ENCODE measurements at regions not wholly inside any gene's neighbourhood (a gene's known extent, or its start where the extent isn't known, plus 50 kb on each side); places are given as distances from the start of the nearest gene placed in this dataset.

- H3K27ac ChIP-seq = no peak overlapping the region
- H3K4me1 ChIP-seq (ENCODE audit: control insufficient read depth in 1 of 2, low read depth in 2 of 2) = no peaks in the 10 kb centered on the region
- no peak for ATAC-seq (ENCODE audit: insufficient number of reproducible peaks, low FRiP score, low read depth)
- DNase-seq (ENCODE audit: low spot score) = no peak
- no peak for TF ChIP-seq CTCF (IDR thresholded peaks at IDR 0.05)
- no peaks in the 10 kb centered on the region for H3K9me3 ChIP-seq
- no peaks in the 10 kb centered on the region for H3K27me3 ChIP-seq (replicated peaks; ENCODE audit: insufficient read depth)
- H3K36me3 ChIP-seq = no peaks in the 10 kb centered on the region
- H3K4me3 ChIP-seq = no peak overlapping the region
Observed at GRCh38 chr14:97582022-97582421, 784.8 kb downstream of the VRK1 start.

GRCh38 chr14:97584528-97584927, 787.3 kb downstream of the VRK1 start:
- Histone ChIP-seq H3K4me1 (ENCODE audit: control insufficient read depth in 1 of 2, low read depth in 2 of 2) (no peaks in the 10 kb centered on the region), H3K27ac (no peak overlapping the region), H3K27me3 (replicated peaks; ENCODE audit: insufficient read depth) (no peaks in the 10 kb centered on the region), H3K9me3 (no peaks in the 10 kb centered on the region), H3K36me3 (no peaks in the 10 kb centered on the region), H3K4me3 (no peak overlapping the region)
- no peak for ATAC-seq (ENCODE audit: insufficient number of reproducible peaks, low FRiP score, low read depth)
- no peak for DNase-seq (ENCODE audit: low spot score)
- no peak for TF ChIP-seq CTCF (IDR thresholded peaks at IDR 0.05)

GRCh38 chr14:97592341-97592980, 795.3 kb downstream of the VRK1 start:
- no peak for ATAC-seq (ENCODE audit: insufficient number of reproducible peaks, low FRiP score, low read depth)
- no peaks in the 10 kb centered on the region for H3K9me3 ChIP-seq

GRCh38 chr14:97594306-97594705, 797.1 kb downstream of the VRK1 start:
- Histone ChIP-seq H3K4me1 (ENCODE audit: control insufficient read depth in 1 of 2, low read depth in 2 of 2) (no peaks in the 10 kb centered on the region), H3K27me3 (replicated peaks; ENCODE audit: insufficient read depth) (no peaks in the 10 kb centered on the region), H3K36me3 (no peaks in the 10 kb centered on the region), H3K4me3 (no peak overlapping the region), H3K9me3 (no peaks in the 10 kb centered on the region), H3K27ac (no peak overlapping the region)
- DNase-seq (ENCODE audit: low spot score) = no peak
- no peak for TF ChIP-seq CTCF (IDR thresholded peaks at IDR 0.05)
- ATAC-seq (ENCODE audit: insufficient number of reproducible peaks, low FRiP score, low read depth) = no peak

More at GRCh38 chr14:97592341-97592980, 795.3 kb downstream of the VRK1 start:
- Histone ChIP-seq H3K36me3 (no peaks in the 10 kb centered on the region), H3K4me3 (no peak overlapping the region), H3K27ac (no peak overlapping the region), H3K4me1 (ENCODE audit: control insufficient read depth in 1 of 2, low read depth in 2 of 2) (no peaks in the 10 kb centered on the region), H3K27me3 (replicated peaks; ENCODE audit: insufficient read depth) (no peaks in the 10 kb centered on the region)
- no peak for DNase-seq (ENCODE audit: low spot score)
- no peak for TF ChIP-seq CTCF (IDR thresholded peaks at IDR 0.05)

- DNase-seq (ENCODE audit: low spot score) = no peak
- no peaks in the 10 kb centered on the region for H3K4me1 ChIP-seq (ENCODE audit: control insufficient read depth in 1 of 2, low read depth in 2 of 2)
- H3K4me3 ChIP-seq = no peak overlapping the region
- no peak overlapping the region for H3K27ac ChIP-seq
- no peaks in the 10 kb centered on the region for H3K36me3 ChIP-seq
- no peaks in the 10 kb centered on the region for H3K9me3 ChIP-seq
- H3K27me3 ChIP-seq (replicated peaks; ENCODE audit: insufficient read depth) = no peaks in the 10 kb centered on the region
- no peak for TF ChIP-seq CTCF (IDR thresholded peaks at IDR 0.05)
- ATAC-seq (ENCODE audit: insufficient number of reproducible peaks, low FRiP score, low read depth) = no peak
Observed at GRCh38 chr14:97602438-97603117, 805.4 kb downstream of the VRK1 start.
